Islet precursor cell (in vitro differentiated cells): ENCODE measurements at regions not wholly inside any gene's neighbourhood (a gene's known extent, or its start where the extent isn't known, plus 50 kb on each side); places are given as distances from the start of the nearest gene placed in this dataset.

Source experiments
- DNase-seq: peaks from one replicate; pipeline ENCODE4 v3.0.0-alpha.2; 2018

DNA sequence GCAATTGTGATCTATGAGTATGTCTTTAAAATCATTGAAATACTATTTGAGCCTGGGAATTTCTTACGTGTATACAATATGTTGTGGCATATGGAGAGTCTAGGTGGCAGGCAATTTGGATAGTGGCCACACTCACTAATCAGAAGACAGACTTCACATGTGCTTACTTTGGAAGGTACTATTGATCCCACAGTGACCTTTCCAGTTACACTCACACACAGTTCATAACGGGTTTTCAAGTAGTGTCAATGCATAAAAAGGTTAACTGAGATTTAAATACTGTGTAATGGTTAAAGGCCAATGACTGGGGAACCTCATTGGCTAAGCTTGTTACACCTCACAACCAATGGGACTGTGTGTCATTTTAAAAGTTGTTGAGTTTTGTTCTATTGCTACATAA lies 783.2 kb downstream of the RPA4 start:
- no peak for DNase-seq

DNA sequence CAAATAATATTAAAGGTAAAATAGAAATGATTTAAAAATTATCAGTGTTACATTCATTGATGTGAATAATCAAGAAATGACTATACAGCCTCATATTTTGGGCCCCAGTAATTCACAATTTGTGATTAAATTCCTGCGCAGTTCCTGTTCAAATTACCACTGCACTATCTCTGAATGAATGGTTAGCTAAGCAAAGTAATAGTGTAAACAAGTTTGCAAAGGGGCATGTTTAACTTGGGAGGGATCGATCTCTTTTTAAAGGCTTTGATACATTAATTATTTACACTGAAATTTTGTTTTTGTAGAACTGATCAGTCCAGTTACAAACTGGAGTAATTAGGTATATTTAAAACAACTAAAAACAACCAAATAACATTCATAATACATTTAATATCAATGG lies 784.4 kb downstream of the RPA4 start:
- DNase-seq = no peak

DNA sequence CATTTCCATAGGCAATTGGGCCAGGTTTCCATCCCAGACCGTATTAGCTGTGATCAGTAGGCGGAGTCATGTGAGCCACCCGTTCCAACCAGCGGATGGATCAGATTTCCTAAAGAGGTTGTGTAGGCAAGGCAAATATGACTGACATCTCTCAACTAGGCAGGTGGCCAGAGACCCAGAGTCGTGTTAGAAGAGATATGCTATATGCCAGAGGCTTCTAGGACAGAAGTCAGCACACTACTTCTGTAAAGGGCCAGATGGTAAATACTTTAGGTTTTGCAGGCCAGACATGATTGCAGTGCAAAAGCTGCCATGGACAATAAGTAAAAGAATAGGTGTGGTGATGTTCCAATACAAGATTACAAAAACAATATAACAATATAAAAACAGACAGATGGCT lies 788.4 kb downstream of the RPA4 start:
- no peak for DNase-seq

GRCh38 chrX:97672608-97673007 lies 788.9 kb downstream of the RPA4 start:
- DNase-seq = no peak

GRCh38 chrX:97673135-97673534 lies 789.4 kb downstream of the RPA4 start:
- DNase-seq = no peak

GRCh38 chrX:97682991-97683840 lies 799.5 kb downstream of the RPA4 start:
- DNase-seq = no peak

DNA sequence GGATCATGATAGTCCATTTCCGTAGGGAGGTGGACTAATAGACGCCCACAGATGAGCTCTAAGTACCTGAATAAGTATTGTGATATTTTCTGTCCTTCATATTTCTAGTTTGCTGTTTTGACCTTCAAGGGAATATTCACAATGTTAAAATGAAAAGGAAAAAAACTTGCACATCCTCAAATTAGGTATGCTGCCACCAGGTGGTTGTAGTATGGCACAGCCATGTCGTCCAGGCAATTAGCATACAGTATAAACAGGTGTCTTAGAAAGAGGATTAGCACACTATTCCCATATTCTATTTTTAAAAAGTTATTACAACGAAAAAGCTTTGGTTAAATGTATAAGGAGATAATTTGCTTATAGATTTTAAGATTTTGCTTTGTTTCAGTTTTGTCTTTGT lies 802.0 kb downstream of the RPA4 start:
- DNase-seq = no peak

GRCh38 chrX:97691901-97692455 lies 808.3 kb downstream of the RPA4 start:
- DNase-seq = no peak

DNA sequence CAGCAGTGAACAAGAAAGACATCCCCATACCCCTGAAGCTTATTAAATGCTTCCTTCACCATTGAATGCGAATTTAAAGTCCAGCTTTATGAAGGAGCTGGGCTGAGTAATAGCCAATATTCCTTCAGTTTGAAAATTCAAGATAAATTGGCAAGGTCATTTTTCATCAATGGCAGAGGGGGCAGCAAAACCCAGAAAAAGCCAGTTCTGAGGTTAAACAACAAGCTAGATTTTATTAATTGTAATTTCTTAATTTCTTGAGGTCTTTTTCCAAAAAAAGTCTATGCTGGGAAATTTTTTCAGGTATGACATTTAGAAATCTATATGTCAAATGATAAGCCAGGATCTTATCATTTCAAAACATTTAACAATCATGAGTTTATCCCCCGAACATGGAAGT lies 808.9 kb downstream of the RPA4 start:
- DNase-seq = no peak

DNA sequence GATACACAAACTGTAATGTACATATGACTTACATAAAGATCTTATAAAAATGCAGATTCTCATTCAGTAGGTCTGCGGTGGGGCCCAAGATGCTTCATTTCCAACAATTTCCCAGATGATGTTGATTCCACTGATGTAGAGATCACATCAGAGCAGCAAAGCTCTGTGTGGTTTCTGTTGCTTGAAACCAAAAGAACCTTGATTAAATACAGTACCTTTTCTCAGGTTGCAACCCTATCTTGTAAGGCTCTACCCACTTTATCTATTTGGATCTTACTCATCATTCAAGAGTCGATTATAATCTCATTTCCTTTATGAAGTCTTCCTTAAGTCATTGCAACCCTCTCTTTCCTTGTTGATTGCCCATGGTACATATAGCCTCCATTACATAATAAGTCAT lies 816.8 kb downstream of the RPA4 start:
- DNase-seq = no peak

GRCh38 chrX:97704474-97704873 lies 820.8 kb downstream of the RPA4 start:
- DNase-seq = no peak

- no peak for DNase-seq
These were observed 821.2 kb downstream of the RPA4 start for GRCh38 chrX:97704881-97705280.

DNA sequence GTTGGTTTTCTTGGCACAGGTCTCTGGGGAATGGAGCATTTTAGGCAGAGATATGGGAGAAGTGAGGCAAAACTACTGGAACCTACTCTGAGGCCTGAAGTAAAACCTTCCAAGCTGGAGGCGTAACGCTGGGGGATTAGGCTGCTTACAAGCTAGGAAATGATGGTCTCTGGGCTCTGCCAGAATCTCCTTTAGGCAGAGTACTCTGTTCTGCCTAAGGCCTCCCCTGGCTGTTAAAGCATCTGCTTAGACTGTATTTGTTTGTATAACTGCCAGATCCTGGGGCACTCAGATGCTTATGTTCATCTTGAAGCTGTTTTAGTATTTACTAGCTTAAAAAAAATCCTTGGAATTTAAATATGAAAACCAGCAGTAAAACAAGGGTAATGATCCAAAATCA lies 822.2 kb downstream of the RPA4 start:
- no peak for DNase-seq

DNA sequence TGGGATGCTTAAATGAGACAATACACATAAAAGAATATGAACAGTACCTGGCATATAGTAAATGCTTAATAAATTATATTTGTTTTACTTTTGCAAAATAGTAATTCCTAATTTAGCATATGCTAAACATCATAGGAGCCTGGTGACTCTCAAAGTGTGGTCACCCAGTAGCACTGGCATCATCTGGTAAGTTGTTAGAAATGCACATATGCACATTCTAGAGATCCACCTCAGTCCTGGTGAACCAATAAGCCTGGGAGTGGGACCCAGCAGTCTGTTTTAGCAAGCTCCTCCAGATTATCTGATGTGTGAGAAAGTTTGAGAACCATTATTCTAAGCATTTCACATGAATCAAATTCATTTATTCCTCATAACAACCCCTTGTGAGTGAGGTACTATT lies 830.4 kb downstream of the RPA4 start:
- no peak for DNase-seq

- no peak for DNase-seq
These were observed 844.5 kb downstream of the RPA4 start for GRCh38 chrX:97728215-97728614.

GRCh38 chrX:97740044-97740443 lies 856.3 kb downstream of the RPA4 start:
- DNase-seq = no peak

GRCh38 chrX:97740886-97741285 lies 857.2 kb downstream of the RPA4 start:
- DNase-seq = no peak

- DNase-seq = no peak
These were observed 859.3 kb downstream of the RPA4 start for GRCh38 chrX:97743014-97743413.

DNA sequence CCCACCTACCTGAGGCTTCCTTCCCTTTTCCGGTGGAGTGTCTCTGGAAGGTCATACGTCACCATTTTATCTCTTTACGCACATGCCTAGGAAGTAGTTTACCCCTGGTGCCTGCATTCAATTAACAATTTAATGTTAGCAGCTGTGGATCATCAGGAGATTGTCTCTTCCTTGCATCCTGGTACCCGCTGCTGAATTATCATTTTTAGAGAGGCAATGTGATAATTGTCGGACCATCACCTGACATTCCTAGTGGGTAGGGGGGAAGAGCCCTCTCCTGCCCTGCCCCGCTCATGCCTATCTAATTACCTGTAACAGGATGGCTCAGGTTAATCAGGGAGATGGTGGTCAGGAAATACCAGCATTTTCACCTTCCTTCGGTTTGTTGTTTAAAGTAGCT lies 863.6 kb downstream of the RPA4 start:
- no peak for DNase-seq

GRCh38 chrX:97751016-97751415 lies 867.3 kb downstream of the RPA4 start:
- no peak for DNase-seq

- DNase-seq = no peak
These were observed 868.0 kb downstream of the RPA4 start for GRCh38 chrX:97751735-97752134.

DNA sequence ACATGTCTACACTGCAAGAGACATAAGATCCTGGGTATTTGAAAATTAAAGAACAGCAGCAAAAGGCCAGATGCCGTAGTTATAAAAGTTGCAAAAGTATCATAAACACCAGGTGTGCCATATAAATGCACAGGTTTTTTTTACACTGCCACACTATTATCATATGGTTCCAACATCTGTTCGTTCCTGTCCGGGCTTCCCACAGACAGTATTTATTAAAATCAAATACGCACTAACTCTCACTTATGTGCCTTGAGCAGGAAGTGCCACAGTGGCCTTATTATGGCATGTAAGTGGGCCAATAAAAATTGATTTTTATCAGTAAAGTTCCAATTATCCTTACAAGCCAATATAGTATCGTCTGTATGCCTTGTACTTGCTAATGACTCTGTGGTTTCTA lies 873.2 kb downstream of the RPA4 start:
- no peak for DNase-seq

- no peak for DNase-seq
These were observed 879.7 kb downstream of the RPA4 start for GRCh38 chrX:97763391-97763790.

- no peak for DNase-seq
These were observed 880.3 kb downstream of the RPA4 start for GRCh38 chrX:97763981-97764380.

GRCh38 chrX:97766501-97767095 lies 882.9 kb downstream of the RPA4 start:
- DNase-seq = no peak
